SK-N-SH (cell line): ENCODE measurements at regions not wholly inside any gene's neighbourhood (a gene's known extent, or its start where the extent isn't known, plus 50 kb on each side); places are given as distances from the start of the nearest gene placed in this dataset.

Source experiments
- CTCF ChIA-PET: fragments of 300-600, 350-600 bp; formaldehyde crosslinking; extraction: SDS; loops from one replicate; lab custom pipeline; 2021; lab: Yijun Ruan, JAX
- POLR2A ChIA-PET: fragments of 350-600 bp; sonication (Branson Sonifier 250); formaldehyde crosslinking; extraction: SDS; loops from one replicate; lab custom pipeline; 2020; ENCODE audit warnings: antibody characterized with exemption, inconsistent platforms; lab: Yijun Ruan, JAX
- DNase-seq: peaks from one replicate; pipeline ENCODE4 v3.0.0; 2012
- H2AFZ ChIP-seq: fragments of 200-600 bp; sonication (generic); 2 replicates; pipeline ENCODE4 v1.8.1; 2016; ENCODE audit warnings: antibody characterized with exemption, mild to moderate bottlenecking, low read depth
- H3F3A ChIP-seq: fragments of 200-600 bp; sonication (generic); replicated peaks from 2 replicates; pipeline ENCODE3; 2016; ENCODE audit warnings: antibody characterized with exemption, mild to moderate bottlenecking; ENCODE audit not compliant: insufficient read depth
- H3K27ac ChIP-seq, 2 experiments: fragments of 200-500 bp in 1 of 2; fragments of 200-600 bp in 1 of 2; sonication (Bioruptor generic) in 1 of 2; sonication (generic), shearing (Covaris generic) in 1 of 2; 2 replicates each; pipeline versions ENCODE4 v1.5.1 to v1.6.1; 2014 to 2016; ENCODE audit warnings: low read depth in 2 of 2, inconsistent platforms in 1 of 2, low read length in 1 of 2, mild to moderate bottlenecking in 1 of 2, mixed read lengths in 1 of 2
- H3K27me3 ChIP-seq: fragments of 200-600 bp; sonication (generic), shearing (Covaris generic); 2 replicates; pipeline ENCODE4 v1.6.1; 2016; ENCODE audit warnings: mixed run types; ENCODE audit not compliant: insufficient read depth
- H3K36me3 ChIP-seq, 2 experiments: fragments of 200-500 bp in 1 of 2; fragments of 200-600 bp in 1 of 2; sonication (Bioruptor generic) in 1 of 2; sonication (generic) in 1 of 2; replicated peaks in 1 of 2; 2 replicates each; pipeline versions ENCODE3 to v1.5.1; 2014 to 2016; ENCODE audit warnings: low read length in 1 of 2, mild to moderate bottlenecking in 1 of 2; ENCODE audit not compliant: insufficient read depth in 2 of 2, control insufficient read depth in 1 of 2
- H3K4me1 ChIP-seq, 2 experiments: fragments of 200-500 bp in 1 of 2; fragments of 200-600 bp in 1 of 2; sonication (Bioruptor generic) in 1 of 2; sonication (generic), shearing (Covaris generic) in 1 of 2; 2 replicates each; pipeline versions ENCODE4 v1.5.1 to v1.6.1; 2014 to 2016; ENCODE audit warnings: low read depth in 1 of 2, low read length in 1 of 2, mixed run types in 1 of 2; ENCODE audit not compliant: insufficient read depth in 2 of 2, control insufficient read depth in 1 of 2
- H3K4me2 ChIP-seq: fragments of 200-600 bp; sonication (generic), shearing (Covaris generic); 2 replicates; pipeline ENCODE4 v1.6.1; 2017; ENCODE audit warnings: mixed run types
- H3K4me3 ChIP-seq, 2 experiments: fragments of 200-500 bp in 1 of 2; fragments of 200-600 bp in 1 of 2; sonication (Bioruptor generic) in 1 of 2; sonication (generic), shearing (Covaris generic) in 1 of 2; 2 replicates each; pipeline versions ENCODE4 v1.5.1 to v1.8.1; 2014 to 2016; ENCODE audit warnings: low read depth in 2 of 2, inconsistent platforms in 1 of 2, low read length in 1 of 2, mild to moderate bottlenecking in 1 of 2, mixed read lengths in 1 of 2, moderate library complexity in 1 of 2
- H3K79me2 ChIP-seq: fragments of 200-600 bp; sonication (generic); 2 replicates; pipeline ENCODE4 v1.8.1; 2017; ENCODE audit warnings: mild to moderate bottlenecking; ENCODE audit not compliant: insufficient read depth
- H3K9ac ChIP-seq: fragments of 200-600 bp; sonication (generic); 2 replicates; pipeline ENCODE4 v1.6.1; 2017; ENCODE audit warnings: mixed run types
- H3K9me2 ChIP-seq: fragments of 200-600 bp; sonication (generic); 2 replicates; pipeline ENCODE4 v1.6.1; 2017; ENCODE audit warnings: mixed run types
- H3K9me3 ChIP-seq: fragments of 200-600 bp; sonication (generic); 2 replicates; pipeline ENCODE4 v1.6.1; 2017; ENCODE audit warnings: mixed run types, mild to moderate bottlenecking, moderate library complexity
- H4K20me1 ChIP-seq: fragments of 200-600 bp; sonication (generic); 2 replicates; pipeline ENCODE4 v1.6.1; 2017; ENCODE audit warnings: mild to moderate bottlenecking, mixed run types; ENCODE audit not compliant: insufficient read depth
- CHD2 ChIP-seq: fragments of 150-350 bp; IDR thresholded peaks from 2 replicates; pipeline ENCODE4 v1.6.1; 2018; ENCODE audit warnings: low read length; ENCODE audit not compliant: partially characterized antibody
- ELF1 ChIP-seq: IDR thresholded peaks from 2 replicates; pipeline ENCODE4 v1.4.0; 2012
- EP300 ChIP-seq, 2 experiments: IDR thresholded peaks; 2 replicates each; pipeline versions ENCODE4 v1.4.0 to v1.6.1; 2012; ENCODE audit warnings: borderline replicate concordance in 1 of 2, low read depth in 1 of 2, low read length in 1 of 2
- EZH2phosphoT487 ChIP-seq: fragments of 200-600 bp; sonication (generic); IDR thresholded peaks from 2 replicates; pipeline ENCODE4 v1.6.1; 2017; ENCODE audit warnings: low read depth, mixed run types, mild to moderate bottlenecking, antibody characterized with exemption, moderate library complexity, borderline replicate concordance
- FOSL2 ChIP-seq: IDR thresholded peaks from 2 replicates; pipeline ENCODE4 v1.4.0; 2012; ENCODE audit warnings: low read depth, mild to moderate bottlenecking, moderate library complexity, borderline replicate concordance
- FOXJ3 ChIP-seq: sonication (generic); formaldehyde crosslinking; IDR thresholded peaks from 2 replicates; pipeline ENCODE4 v1.5.1; 2020; ENCODE audit warnings: mild to moderate bottlenecking, missing genetic modification reagents
- GABPA ChIP-seq: IDR thresholded peaks from 2 replicates; pipeline ENCODE4 v1.4.0; 2012; ENCODE audit warnings: low read depth, mild to moderate bottlenecking
- IRF3 ChIP-seq: fragments of 150-350 bp; IDR thresholded peaks from 2 replicates; pipeline ENCODE4 v1.6.1; 2016; ENCODE audit warnings: mild to moderate bottlenecking, low read depth, low read length
- JUND ChIP-seq: IDR thresholded peaks from 2 replicates; pipeline ENCODE4 v1.4.0; 2012
- NRF1 ChIP-seq: IDR thresholded peaks from 2 replicates; pipeline ENCODE4 v1.6.1; 2012; ENCODE audit warnings: low read depth, mild to moderate bottlenecking, low read length
- POLR2AphosphoS5 ChIP-seq: IDR thresholded peaks from 2 replicates; pipeline ENCODE4 v1.6.1; 2012; ENCODE audit warnings: low read depth, low read length
- RAD21 ChIP-seq: IDR thresholded peaks from 2 replicates; pipeline ENCODE4 v1.6.1; 2012; ENCODE audit warnings: mild to moderate bottlenecking, low read length
- SIN3A ChIP-seq: IDR thresholded peaks from 2 replicates; pipeline ENCODE4 v1.6.1; 2012; ENCODE audit warnings: low read depth, mild to moderate bottlenecking, low read length, moderate library complexity, borderline replicate concordance
- TEAD4 ChIP-seq: IDR thresholded peaks from 2 replicates; pipeline ENCODE4 v1.4.0; 2012; ENCODE audit warnings: mild to moderate bottlenecking, borderline replicate concordance; ENCODE audit not compliant: insufficient read depth
- USF2 ChIP-seq: fragments of 150-350 bp; IDR thresholded peaks from 2 replicates; pipeline ENCODE4 v1.6.1; 2017; ENCODE audit warnings: antibody characterized with exemption, low read length, low read depth, borderline replicate concordance
- ZBTB33 ChIP-seq: IDR thresholded peaks from 2 replicates; pipeline ENCODE4 v1.4.0; 2012; ENCODE audit warnings: low read depth, borderline replicate concordance
- WGBS: methylation state at CpG from one replicate; pipeline ENCODE4 v1.1.6; 2017; ENCODE audit warnings: low lambda C conversion rate; 5-methylcytosine and 5-hydroxymethylcytosine counted together
- TF ChIP-seq, protein P1 (sequence below): fragments of 200-600 bp; sonication (generic); IDR thresholded peaks from 2 replicates; pipeline ENCODE4 v1.6.1; 2017; ENCODE audit warnings: antibody characterized with exemption, mild to moderate bottlenecking, moderate library complexity
- TF ChIP-seq, protein P2 (sequence below): IDR thresholded peaks from 2 replicates; pipeline ENCODE4; 2012
- TF ChIP-seq, protein P3 (sequence below): IDR thresholded peaks from 2 replicates; pipeline ENCODE4 v1.4.0; 2012; ENCODE audit warnings: low read depth
- TF ChIP-seq, protein P4 (sequence below): IDR thresholded peaks from 2 replicates; pipeline ENCODE4 v1.6.1; 2012; ENCODE audit warnings: mild to moderate bottlenecking, low read depth, low read length, moderate library complexity

DNA sequence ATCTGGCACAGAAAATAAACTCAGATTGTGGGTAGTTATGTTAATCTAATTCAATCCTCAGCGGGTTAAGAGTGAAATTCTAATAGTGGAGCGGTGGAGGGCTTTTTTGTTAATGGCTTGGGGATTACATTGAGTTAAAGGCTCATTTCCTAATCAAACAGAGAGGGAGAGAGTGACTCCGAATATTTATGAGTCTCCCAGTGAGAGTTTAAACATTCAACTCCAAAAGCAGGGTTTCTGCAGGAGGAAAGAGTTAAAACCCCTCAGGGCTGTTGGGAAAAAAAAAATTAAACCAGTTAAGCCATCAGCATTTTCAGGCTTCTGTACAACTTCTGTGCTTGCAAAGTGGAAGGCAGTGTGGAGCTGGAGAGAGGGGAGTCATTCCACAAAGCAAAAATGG, 62.1 kb upstream of the ESRRB start:
- Histone ChIP-seq H3K4me1 (peaks cover 0 to 6% of the 10 kb centered on the region in 2 experiments; a peak in 3 of 4 replicates), H3K9me2 (no peaks in the 10 kb centered on the region), H2AFZ (no peak overlapping the region), H3K79me2 (no peaks in the 10 kb centered on the region), H3F3A (no peaks in the 10 kb centered on the region), H3K27ac (no peak overlapping the region), H3K9ac (no peak overlapping the region), H3K4me2 (no peak overlapping the region), H4K20me1 (no peaks in the 10 kb centered on the region), H3K9me3 (no peaks in the 10 kb centered on the region), H3K36me3 (no peaks in the 10 kb centered on the region), H3K27me3 (no peaks in the 10 kb centered on the region; the same call in 1 of the 2 replicates), H3K4me3 (no peak overlapping the region)
- WGBS: 24% methylated on average over 3 of the region's 3 CpGs
- DNase-seq: no peak
- ChIA-PET POLR2A (interaction anchor here (1.5 kb wide), 1 partner anchor 10 kb away, joined by 3 read pairs; no protein-coding TSS in a partner anchor), CTCF (interaction anchor here (0.9 to 1.1 kb wide), 3 partner anchors 21 to 263 kb away, joined by 3 to 4 read pairs (median 3); no protein-coding TSS in a partner anchor)
- TF ChIP-seq CHD2: no peak
- no peak for TF ChIP-seq FOXJ3 (CRISPR knock-in tag)
- TF ChIP-seq USF2: no peak
- TF ChIP-seq, protein P1, sequence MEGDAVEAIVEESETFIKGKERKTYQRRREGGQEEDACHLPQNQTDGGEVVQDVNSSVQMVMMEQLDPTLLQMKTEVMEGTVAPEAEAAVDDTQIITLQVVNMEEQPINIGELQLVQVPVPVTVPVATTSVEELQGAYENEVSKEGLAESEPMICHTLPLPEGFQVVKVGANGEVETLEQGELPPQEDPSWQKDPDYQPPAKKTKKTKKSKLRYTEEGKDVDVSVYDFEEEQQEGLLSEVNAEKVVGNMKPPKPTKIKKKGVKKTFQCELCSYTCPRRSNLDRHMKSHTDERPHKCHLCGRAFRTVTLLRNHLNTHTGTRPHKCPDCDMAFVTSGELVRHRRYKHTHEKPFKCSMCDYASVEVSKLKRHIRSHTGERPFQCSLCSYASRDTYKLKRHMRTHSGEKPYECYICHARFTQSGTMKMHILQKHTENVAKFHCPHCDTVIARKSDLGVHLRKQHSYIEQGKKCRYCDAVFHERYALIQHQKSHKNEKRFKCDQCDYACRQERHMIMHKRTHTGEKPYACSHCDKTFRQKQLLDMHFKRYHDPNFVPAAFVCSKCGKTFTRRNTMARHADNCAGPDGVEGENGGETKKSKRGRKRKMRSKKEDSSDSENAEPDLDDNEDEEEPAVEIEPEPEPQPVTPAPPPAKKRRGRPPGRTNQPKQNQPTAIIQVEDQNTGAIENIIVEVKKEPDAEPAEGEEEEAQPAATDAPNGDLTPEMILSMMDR: no peak
- TF ChIP-seq RAD21: no peak
- no peak for TF ChIP-seq ZBTB33
- no peak for TF ChIP-seq NRF1
- TF ChIP-seq ELF1: no peak
- no peak for TF ChIP-seq JUND
- no peak for TF ChIP-seq POLR2AphosphoS5
- TF ChIP-seq, protein P2, sequence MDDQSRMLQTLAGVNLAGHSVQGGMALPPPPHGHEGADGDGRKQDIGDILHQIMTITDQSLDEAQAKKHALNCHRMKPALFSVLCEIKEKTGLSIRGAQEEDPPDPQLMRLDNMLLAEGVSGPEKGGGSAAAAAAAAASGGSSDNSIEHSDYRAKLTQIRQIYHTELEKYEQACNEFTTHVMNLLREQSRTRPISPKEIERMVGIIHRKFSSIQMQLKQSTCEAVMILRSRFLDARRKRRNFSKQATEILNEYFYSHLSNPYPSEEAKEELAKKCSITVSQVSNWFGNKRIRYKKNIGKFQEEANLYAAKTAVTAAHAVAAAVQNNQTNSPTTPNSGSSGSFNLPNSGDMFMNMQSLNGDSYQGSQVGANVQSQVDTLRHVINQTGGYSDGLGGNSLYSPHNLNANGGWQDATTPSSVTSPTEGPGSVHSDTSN: no peak
- TF ChIP-seq TEAD4: no peak
- TF ChIP-seq FOSL2: no peak
- no peak for TF ChIP-seq GABPA
- no peak for TF ChIP-seq IRF3
- TF ChIP-seq, protein P3, sequence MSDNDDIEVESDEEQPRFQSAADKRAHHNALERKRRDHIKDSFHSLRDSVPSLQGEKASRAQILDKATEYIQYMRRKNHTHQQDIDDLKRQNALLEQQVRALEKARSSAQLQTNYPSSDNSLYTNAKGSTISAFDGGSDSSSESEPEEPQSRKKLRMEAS: no peak
- TF ChIP-seq, protein P4, sequence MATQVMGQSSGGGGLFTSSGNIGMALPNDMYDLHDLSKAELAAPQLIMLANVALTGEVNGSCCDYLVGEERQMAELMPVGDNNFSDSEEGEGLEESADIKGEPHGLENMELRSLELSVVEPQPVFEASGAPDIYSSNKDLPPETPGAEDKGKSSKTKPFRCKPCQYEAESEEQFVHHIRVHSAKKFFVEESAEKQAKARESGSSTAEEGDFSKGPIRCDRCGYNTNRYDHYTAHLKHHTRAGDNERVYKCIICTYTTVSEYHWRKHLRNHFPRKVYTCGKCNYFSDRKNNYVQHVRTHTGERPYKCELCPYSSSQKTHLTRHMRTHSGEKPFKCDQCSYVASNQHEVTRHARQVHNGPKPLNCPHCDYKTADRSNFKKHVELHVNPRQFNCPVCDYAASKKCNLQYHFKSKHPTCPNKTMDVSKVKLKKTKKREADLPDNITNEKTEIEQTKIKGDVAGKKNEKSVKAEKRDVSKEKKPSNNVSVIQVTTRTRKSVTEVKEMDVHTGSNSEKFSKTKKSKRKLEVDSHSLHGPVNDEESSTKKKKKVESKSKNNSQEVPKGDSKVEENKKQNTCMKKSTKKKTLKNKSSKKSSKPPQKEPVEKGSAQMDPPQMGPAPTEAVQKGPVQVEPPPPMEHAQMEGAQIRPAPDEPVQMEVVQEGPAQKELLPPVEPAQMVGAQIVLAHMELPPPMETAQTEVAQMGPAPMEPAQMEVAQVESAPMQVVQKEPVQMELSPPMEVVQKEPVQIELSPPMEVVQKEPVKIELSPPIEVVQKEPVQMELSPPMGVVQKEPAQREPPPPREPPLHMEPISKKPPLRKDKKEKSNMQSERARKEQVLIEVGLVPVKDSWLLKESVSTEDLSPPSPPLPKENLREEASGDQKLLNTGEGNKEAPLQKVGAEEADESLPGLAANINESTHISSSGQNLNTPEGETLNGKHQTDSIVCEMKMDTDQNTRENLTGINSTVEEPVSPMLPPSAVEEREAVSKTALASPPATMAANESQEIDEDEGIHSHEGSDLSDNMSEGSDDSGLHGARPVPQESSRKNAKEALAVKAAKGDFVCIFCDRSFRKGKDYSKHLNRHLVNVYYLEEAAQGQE: no peak
- no peak for TF ChIP-seq SIN3A
- no peak for TF ChIP-seq EP300 (IDR thresholded peaks at IDR 0.05; ENCODE audit: borderline replicate concordance in 1 of 2, low read depth in 1 of 2, low read length in 1 of 2)
- no peak for TF ChIP-seq EZH2phosphoT487
